ENCODE measurements at regions not wholly inside any gene's neighbourhood (a gene's known extent, or its start where the extent isn't known, plus 50 kb on each side); places are given as distances from the start of the nearest gene placed in this dataset.

- H3K9me2 ChIP-seq (replicated peaks; ENCODE audit: insufficient read depth, low read length) = no peaks in the 10 kb centered on the region
- no peak overlapping the region for H3K27ac ChIP-seq (ENCODE audit: low read length)
- no peaks in the 10 kb centered on the region for H3K36me3 ChIP-seq (replicated peaks; ENCODE audit: insufficient read depth, low read length)
- H3K27me3 ChIP-seq (replicated peaks; ENCODE audit: insufficient read depth, low read length) = no peaks in the 10 kb centered on the region
- no peak overlapping the region for H3K9ac ChIP-seq (ENCODE audit: low read length)
- H3K4me1 ChIP-seq (ENCODE audit: low read length) = no peaks in the 10 kb centered on the region
- TF ChIP-seq EZH2phosphoT487 (IDR thresholded peaks at IDR 0.05; ENCODE audit: low read length) (no peak), CTCF (IDR thresholded peaks at IDR 0.05; ENCODE audit: low read length) (no peak), EZH2 (optimal IDR thresholded peaks at IDR 0.05; ENCODE audit: low read depth, low read length) (no peak)
- no peaks in the 10 kb centered on the region for H4K20me1 ChIP-seq (ENCODE audit: insufficient read depth, low read length)
- no peak for DNase-seq
- no peak overlapping the region for H3K4me3 ChIP-seq (ENCODE audit: low read length)
- H3F3A ChIP-seq (ENCODE audit: insufficient read depth, low read length) = no peaks in the 10 kb centered on the region
- H3K9me3 ChIP-seq (replicated peaks; ENCODE audit: insufficient read depth, low read length) = no peaks in the 10 kb centered on the region
- H3K4me2 ChIP-seq (ENCODE audit: low read depth, low read length) = no peak overlapping the region
- H2AFZ ChIP-seq (ENCODE audit: low read length) = no peak overlapping the region
- H3K79me2 ChIP-seq (ENCODE audit: low read length) = no peaks in the 10 kb centered on the region
These were observed 180.2 kb upstream of the ZNF618 start for GRCh38 chr9:113695901-113696300.

- Histone ChIP-seq H4K20me1 (ENCODE audit: insufficient read depth, low read length) (no peaks in the 10 kb centered on the region), H3F3A (ENCODE audit: insufficient read depth, low read length) (no peaks in the 10 kb centered on the region), H3K9ac (ENCODE audit: low read length) (no peak overlapping the region), H3K9me2 (replicated peaks; ENCODE audit: insufficient read depth, low read length) (no peaks in the 10 kb centered on the region), H3K27me3 (replicated peaks; ENCODE audit: insufficient read depth, low read length) (no peaks in the 10 kb centered on the region), H3K36me3 (replicated peaks; ENCODE audit: insufficient read depth, low read length) (no peaks in the 10 kb centered on the region), H3K9me3 (replicated peaks; ENCODE audit: insufficient read depth, low read length) (no peaks in the 10 kb centered on the region), H3K27ac (ENCODE audit: low read length) (no peak overlapping the region), H3K4me1 (ENCODE audit: low read length) (no peaks in the 10 kb centered on the region), H2AFZ (ENCODE audit: low read length) (no peak overlapping the region), H3K79me2 (ENCODE audit: low read length) (no peaks in the 10 kb centered on the region), H3K4me3 (ENCODE audit: low read length) (no peak overlapping the region), H3K4me2 (ENCODE audit: low read depth, low read length) (no peak overlapping the region)
- DNase-seq = no peak
- TF ChIP-seq EZH2 (optimal IDR thresholded peaks at IDR 0.05; ENCODE audit: low read depth, low read length) = no peak
- no peak for TF ChIP-seq EZH2phosphoT487 (IDR thresholded peaks at IDR 0.05; ENCODE audit: low read length)
- TF ChIP-seq CTCF (IDR thresholded peaks at IDR 0.05; ENCODE audit: low read length) = no peak
These were observed 174.0 kb upstream of the ZNF618 start for GRCh38 chr9:113701774-113702755.

DNA sequence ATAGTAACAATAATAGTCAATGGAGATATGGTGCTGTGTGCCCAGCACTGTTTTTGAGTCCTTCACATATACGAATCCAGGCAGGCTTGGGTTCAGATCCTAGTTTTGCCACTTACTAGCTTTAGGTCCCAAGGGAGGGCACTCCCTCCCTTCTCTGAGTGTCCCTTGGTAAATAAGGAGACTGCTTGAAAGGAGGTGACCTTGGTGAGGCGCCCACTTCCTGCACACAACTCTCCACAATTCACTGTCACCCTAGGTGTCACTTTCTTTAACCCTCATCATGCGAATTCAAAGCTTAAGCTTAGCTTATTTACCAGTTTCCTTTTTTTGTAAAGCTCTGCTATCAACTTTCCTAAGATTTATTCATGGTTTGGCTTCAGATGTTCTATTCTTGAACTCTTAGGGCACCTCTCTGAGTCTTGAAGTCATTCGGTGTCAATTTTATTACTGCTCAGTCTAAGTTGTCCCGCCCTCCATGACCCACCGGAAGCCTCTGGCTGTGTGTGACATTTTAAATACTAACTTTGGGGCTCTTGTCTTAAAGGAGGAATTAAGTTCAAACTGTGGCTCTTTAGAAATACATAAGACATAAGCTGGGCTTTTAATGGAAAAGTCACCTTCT is 170.7 kb upstream of the ZNF618 start:
- no peak overlapping the region for H3K27ac ChIP-seq (ENCODE audit: low read length)

More for the DNA sequence above, 170.7 kb upstream of the ZNF618 start:
- no peaks in the 10 kb centered on the region for H3K36me3 ChIP-seq (replicated peaks; ENCODE audit: insufficient read depth, low read length)
- H4K20me1 ChIP-seq (ENCODE audit: insufficient read depth, low read length) = no peaks in the 10 kb centered on the region
- H3K4me1 ChIP-seq (ENCODE audit: low read length) = no peaks in the 10 kb centered on the region
- DNase-seq = no peak
- H2AFZ ChIP-seq (ENCODE audit: low read length) = no peak overlapping the region
- no peaks in the 10 kb centered on the region for H3K79me2 ChIP-seq (ENCODE audit: low read length)
- no peaks in the 10 kb centered on the region for H3F3A ChIP-seq (ENCODE audit: insufficient read depth, low read length)
- no peak overlapping the region for H3K4me3 ChIP-seq (ENCODE audit: low read length)
- no peak overlapping the region for H3K9ac ChIP-seq (ENCODE audit: low read length)
- no peaks in the 10 kb centered on the region for H3K9me2 ChIP-seq (replicated peaks; ENCODE audit: insufficient read depth, low read length)
- no peaks in the 10 kb centered on the region for H3K27me3 ChIP-seq (replicated peaks; ENCODE audit: insufficient read depth, low read length)
- TF ChIP-seq CTCF (IDR thresholded peaks at IDR 0.05; ENCODE audit: low read length) (no peak), EZH2phosphoT487 (IDR thresholded peaks at IDR 0.05; ENCODE audit: low read length) (no peak), EZH2 (optimal IDR thresholded peaks at IDR 0.05; ENCODE audit: low read depth, low read length) (no peak)
- H3K9me3 ChIP-seq (replicated peaks; ENCODE audit: insufficient read depth, low read length) = no peaks in the 10 kb centered on the region
- H3K4me2 ChIP-seq (ENCODE audit: low read depth, low read length) = no peak overlapping the region

Measured in MM.1S (cell line).